ENCODE measurements at regions not wholly inside any gene's neighbourhood (a gene's known extent, or its start where the extent isn't known, plus 50 kb on each side); places are given as distances from the start of the nearest gene placed in this dataset.

DNA sequence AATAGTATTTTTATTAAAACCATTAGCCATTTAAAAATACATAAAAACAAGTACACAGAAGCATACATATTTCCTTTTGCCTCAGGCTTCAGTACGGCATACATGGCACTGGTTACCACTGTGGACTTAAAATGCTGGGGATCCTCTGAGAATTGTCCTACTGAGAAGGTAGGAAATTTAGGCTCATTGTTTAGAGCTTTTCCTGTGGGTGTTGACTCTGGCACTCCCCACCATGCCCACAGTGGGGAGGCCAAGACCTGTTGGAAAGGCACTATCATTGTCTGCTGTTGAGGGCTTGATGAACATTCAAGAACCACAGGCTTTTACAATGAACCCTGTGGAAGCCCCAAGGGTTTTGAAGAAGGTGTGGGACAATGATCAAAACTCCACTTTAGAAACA, 473.4 kb downstream of the BTBD3 start:
- ChIA-PET CTCF (no interaction called here), POLR2A (no interaction called here)
- TF ChIP-seq L3MBTL2 (conservative IDR thresholded peaks at IDR 0.05) (no peak), HDGF (IDR thresholded peaks at IDR 0.05; ENCODE audit: borderline replicate concordance) (no peak), FOXM1 (IDR thresholded peaks at IDR 0.05; ENCODE audit: borderline replicate concordance) (no peak), TARDBP (IDR thresholded peaks at IDR 0.05) (no peak), ZNF384 (IDR thresholded peaks at IDR 0.05) (no peak), ELF4 (IDR thresholded peaks at IDR 0.05) (no peak), SUZ12 (IDR thresholded peaks at IDR 0.05) (no peak), FOXA1 (IDR thresholded peaks at IDR 0.05) (no peak), LEF1 (IDR thresholded peaks at IDR 0.05; ENCODE audit: borderline replicate concordance) (no peak), SP1 (IDR thresholded peaks at IDR 0.05) (no peak), CTBP1 (IDR thresholded peaks at IDR 0.05; ENCODE audit: borderline replicate concordance) (no peak), BHLHE40 (IDR thresholded peaks at IDR 0.05; ENCODE audit: borderline replicate concordance) (no peak), FOXK2 (IDR thresholded peaks at IDR 0.05) (no peak), ARNT (IDR thresholded peaks at IDR 0.05) (no peak), NFRKB (IDR thresholded peaks at IDR 0.05) (no peak)
- TF ChIP-seq, protein P1, sequence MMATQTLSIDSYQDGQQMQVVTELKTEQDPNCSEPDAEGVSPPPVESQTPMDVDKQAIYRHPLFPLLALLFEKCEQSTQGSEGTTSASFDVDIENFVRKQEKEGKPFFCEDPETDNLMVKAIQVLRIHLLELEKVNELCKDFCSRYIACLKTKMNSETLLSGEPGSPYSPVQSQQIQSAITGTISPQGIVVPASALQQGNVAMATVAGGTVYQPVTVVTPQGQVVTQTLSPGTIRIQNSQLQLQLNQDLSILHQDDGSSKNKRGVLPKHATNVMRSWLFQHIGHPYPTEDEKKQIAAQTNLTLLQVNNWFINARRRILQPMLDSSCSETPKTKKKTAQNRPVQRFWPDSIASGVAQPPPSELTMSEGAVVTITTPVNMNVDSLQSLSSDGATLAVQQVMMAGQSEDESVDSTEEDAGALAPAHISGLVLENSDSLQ (IDR thresholded peaks at IDR 0.05), result no peak
- DNase-seq (ENCODE audit: extremely low spot score), result no peak

DNA sequence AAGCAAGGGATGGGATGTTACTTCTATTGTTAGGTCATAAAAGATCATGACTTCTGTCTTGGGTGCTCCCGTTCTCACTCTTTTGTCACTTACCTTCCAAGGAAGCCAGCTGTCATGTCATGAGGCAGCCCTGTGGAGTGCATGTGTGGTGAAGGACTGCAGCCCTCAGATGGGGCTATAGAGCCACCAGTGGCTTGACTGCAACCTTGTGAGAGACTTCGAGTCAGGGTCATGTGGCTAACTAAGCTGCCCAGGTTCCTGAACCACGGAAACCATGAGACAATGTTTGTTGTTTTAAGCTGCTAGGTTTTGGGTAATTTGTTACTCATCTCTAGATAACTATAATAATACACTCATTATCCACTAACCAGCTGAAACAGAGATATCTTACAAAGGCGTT, 477.1 kb downstream of the BTBD3 start:
- TF ChIP-seq ARNT (IDR thresholded peaks at IDR 0.05) (no peak), ELF4 (IDR thresholded peaks at IDR 0.05) (no peak), NFRKB (IDR thresholded peaks at IDR 0.05) (no peak), SUZ12 (IDR thresholded peaks at IDR 0.05) (no peak), FOXA1 (IDR thresholded peaks at IDR 0.05) (no peak)
- no peak for DNase-seq (ENCODE audit: extremely low spot score)
- ChIA-PET POLR2A (no interaction called here), CTCF (no interaction called here)

DNA sequence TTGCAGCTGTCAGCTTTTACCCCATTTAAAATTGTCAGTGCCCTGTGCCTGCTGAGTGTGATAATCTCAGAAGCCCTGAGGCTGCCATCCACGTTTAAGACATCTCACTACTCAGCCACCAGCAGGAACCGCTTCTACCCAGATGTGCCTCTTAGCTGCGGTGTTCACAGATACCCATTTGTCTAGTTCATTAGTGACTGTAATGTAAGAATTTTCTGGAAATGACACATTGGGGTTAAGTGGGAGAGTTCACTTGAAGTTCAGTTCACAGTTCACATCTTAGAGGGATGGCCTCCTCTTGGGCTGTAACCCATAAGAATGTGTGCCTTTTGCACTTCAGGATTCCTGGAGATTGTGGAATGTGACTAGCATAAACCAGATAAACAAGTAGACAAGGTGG, 477.7 kb downstream of the BTBD3 start:
- no peak for DNase-seq (ENCODE audit: extremely low spot score)
- no peak for TF ChIP-seq ARNT (IDR thresholded peaks at IDR 0.05)
- no peak for TF ChIP-seq FOXA1 (IDR thresholded peaks at IDR 0.05)
- TF ChIP-seq SP1 (IDR thresholded peaks at IDR 0.05), result no peak
- TF ChIP-seq CTBP1 (IDR thresholded peaks at IDR 0.05; ENCODE audit: borderline replicate concordance), result no peak
- TF ChIP-seq, protein P1 (IDR thresholded peaks at IDR 0.05), result no peak
- no peak for TF ChIP-seq TARDBP (IDR thresholded peaks at IDR 0.05)
- no peak for TF ChIP-seq HDGF (IDR thresholded peaks at IDR 0.05; ENCODE audit: borderline replicate concordance)
- TF ChIP-seq L3MBTL2 (conservative IDR thresholded peaks at IDR 0.05), result no peak
- TF ChIP-seq NFRKB (IDR thresholded peaks at IDR 0.05), result no peak
- TF ChIP-seq LEF1 (IDR thresholded peaks at IDR 0.05; ENCODE audit: borderline replicate concordance), result no peak
- no peak for TF ChIP-seq ZNF384 (IDR thresholded peaks at IDR 0.05)
- no peak for TF ChIP-seq FOXK2 (IDR thresholded peaks at IDR 0.05)
- no peak for TF ChIP-seq SUZ12 (IDR thresholded peaks at IDR 0.05)
- no peak for TF ChIP-seq BHLHE40 (IDR thresholded peaks at IDR 0.05; ENCODE audit: borderline replicate concordance)
- TF ChIP-seq ELF4 (IDR thresholded peaks at IDR 0.05), result no peak
- TF ChIP-seq FOXM1 (IDR thresholded peaks at IDR 0.05; ENCODE audit: borderline replicate concordance), result no peak
- CTCF ChIA-PET, result no interaction called here
- POLR2A ChIA-PET, result no interaction called here

DNA sequence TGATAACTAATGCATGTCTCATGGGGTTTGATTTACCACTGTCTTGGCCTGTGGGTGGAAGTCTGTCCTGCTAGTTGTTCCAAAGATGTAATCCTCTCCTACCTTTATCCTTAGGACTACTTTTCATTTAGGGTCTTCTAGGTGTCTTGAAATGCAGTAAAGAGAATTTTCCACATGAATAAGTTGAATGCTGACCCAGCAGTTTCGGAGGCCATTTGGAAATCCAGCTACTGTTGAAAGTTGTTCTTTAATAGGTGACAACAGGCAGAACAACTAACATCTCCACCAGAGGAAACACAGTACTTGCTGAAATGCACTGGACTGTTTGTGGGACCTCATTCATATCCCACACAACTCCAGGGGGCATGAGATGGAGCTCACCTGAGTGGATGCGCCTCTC, 478.1 kb downstream of the BTBD3 start:
- DNase-seq (ENCODE audit: extremely low spot score), result no peak
- TF ChIP-seq L3MBTL2 (conservative IDR thresholded peaks at IDR 0.05), result no peak
- no peak for TF ChIP-seq LEF1 (IDR thresholded peaks at IDR 0.05; ENCODE audit: borderline replicate concordance)
- no peak for TF ChIP-seq SP1 (IDR thresholded peaks at IDR 0.05)
- no peak for TF ChIP-seq HDGF (IDR thresholded peaks at IDR 0.05; ENCODE audit: borderline replicate concordance)
- TF ChIP-seq FOXA1 (IDR thresholded peaks at IDR 0.05), result no peak
- no peak for TF ChIP-seq TARDBP (IDR thresholded peaks at IDR 0.05)
- no peak for TF ChIP-seq SUZ12 (IDR thresholded peaks at IDR 0.05)
- TF ChIP-seq ZNF384 (IDR thresholded peaks at IDR 0.05), result no peak
- no peak for TF ChIP-seq FOXK2 (IDR thresholded peaks at IDR 0.05)
- no peak for TF ChIP-seq BHLHE40 (IDR thresholded peaks at IDR 0.05; ENCODE audit: borderline replicate concordance)
- no peak for TF ChIP-seq ARNT (IDR thresholded peaks at IDR 0.05)
- TF ChIP-seq NFRKB (IDR thresholded peaks at IDR 0.05), result no peak
- TF ChIP-seq FOXM1 (IDR thresholded peaks at IDR 0.05; ENCODE audit: borderline replicate concordance), result no peak
- no peak for TF ChIP-seq CTBP1 (IDR thresholded peaks at IDR 0.05; ENCODE audit: borderline replicate concordance)
- no peak for TF ChIP-seq ELF4 (IDR thresholded peaks at IDR 0.05)
- ChIA-PET CTCF (no interaction called here), POLR2A (no interaction called here)

DNA sequence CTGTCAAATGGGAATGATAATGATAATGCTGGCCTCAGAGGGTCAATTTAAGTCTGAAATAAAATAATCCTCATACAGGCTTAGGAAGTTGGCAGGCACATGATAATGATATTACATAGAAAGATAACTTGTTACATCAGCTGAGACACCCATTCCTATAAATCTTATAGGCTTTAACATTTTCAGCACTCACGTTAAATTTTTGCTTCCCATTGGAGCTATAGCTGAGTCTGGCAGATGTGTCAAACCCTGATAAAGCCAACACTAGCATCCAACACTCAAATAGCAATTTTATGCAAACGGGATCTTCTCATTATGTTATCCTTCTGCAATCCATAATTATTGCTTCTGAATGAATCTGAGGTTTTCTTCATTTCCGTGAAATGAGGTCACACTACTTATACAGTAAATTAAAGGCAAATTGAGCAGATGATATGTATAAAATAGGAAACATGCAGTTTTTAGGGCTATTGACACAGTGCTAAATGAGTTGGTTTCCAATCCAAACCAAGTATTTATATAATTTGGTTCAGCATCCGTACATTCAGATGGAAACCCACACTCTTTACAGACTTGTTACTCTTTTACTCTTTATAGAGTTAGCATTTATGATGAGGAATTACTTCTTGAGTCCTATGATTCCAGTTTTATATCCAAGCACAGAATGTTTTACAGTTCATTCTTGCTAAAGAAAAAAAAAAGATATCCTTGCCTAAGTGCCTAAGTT, 481.6 kb downstream of the BTBD3 start:
- POLR2A ChIA-PET, result no interaction called here
- TF ChIP-seq BHLHE40 (IDR thresholded peaks at IDR 0.05; ENCODE audit: borderline replicate concordance) (no peak), LEF1 (IDR thresholded peaks at IDR 0.05; ENCODE audit: borderline replicate concordance) (no peak), NFRKB (IDR thresholded peaks at IDR 0.05) (no peak), TARDBP (IDR thresholded peaks at IDR 0.05) (no peak)
- CTCF ChIA-PET, result interaction anchor here (0.6 kb wide), 1 partner anchor 856 kb away, joined by 3 read pairs; no protein-coding TSS in a partner anchor
- no peak for DNase-seq (ENCODE audit: extremely low spot score)

DNA sequence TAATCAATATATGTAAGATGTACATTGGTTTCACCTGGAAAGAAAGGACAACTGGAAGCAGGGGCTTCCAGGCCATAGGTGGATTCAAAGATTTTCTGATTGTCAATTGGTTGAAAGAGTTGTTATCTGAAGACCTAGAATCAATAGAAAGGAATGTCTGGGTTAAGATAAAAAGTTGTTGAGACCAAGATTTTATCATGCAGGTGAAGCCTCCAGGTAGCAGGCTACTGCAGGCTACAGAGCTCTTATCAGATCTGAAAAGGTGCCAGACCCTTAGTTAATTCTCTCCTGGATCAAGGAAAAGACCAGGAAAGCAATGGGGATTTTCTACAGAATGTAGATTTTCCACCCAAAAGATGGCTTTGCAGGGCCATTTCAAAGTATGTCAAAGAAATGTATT, 487.2 kb downstream of the BTBD3 start:
- POLR2A ChIA-PET, result no interaction called here
- no peak for DNase-seq (ENCODE audit: extremely low spot score)
- CTCF ChIA-PET, result no interaction called here
- TF ChIP-seq ELF4 (IDR thresholded peaks at IDR 0.05) (no peak), TARDBP (IDR thresholded peaks at IDR 0.05) (no peak), L3MBTL2 (conservative IDR thresholded peaks at IDR 0.05) (no peak)

DNA sequence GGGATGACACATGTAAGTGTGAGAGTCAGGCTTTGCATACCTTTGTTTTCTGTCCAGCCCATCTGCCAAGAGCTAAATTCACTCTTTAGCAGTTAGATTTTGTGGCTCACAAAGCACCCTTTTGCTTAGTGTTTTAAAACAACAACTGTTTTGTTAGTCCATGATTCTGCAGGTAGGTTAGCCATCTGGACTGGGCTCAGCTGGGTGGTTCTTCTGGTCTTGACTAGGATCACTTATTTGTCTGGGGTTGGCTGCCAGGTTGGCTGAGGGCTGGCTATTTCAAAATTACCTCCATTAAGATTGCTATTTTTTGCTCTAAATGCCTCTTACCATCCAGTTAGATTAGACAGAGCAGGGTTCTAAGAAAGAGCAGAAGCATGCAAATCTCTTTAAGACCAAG, 489.3 kb downstream of the BTBD3 start:
- POLR2A ChIA-PET, result no interaction called here
- CTCF ChIA-PET, result interaction anchor here (0.6 kb wide), 1 partner anchor 734 kb away, joined by 3 read pairs; no protein-coding TSS in a partner anchor
- no peak for TF ChIP-seq LEF1 (IDR thresholded peaks at IDR 0.05; ENCODE audit: borderline replicate concordance)
- TF ChIP-seq L3MBTL2 (conservative IDR thresholded peaks at IDR 0.05), result no peak
- TF ChIP-seq FOXA1 (IDR thresholded peaks at IDR 0.05), result no peak
- no peak for DNase-seq (ENCODE audit: extremely low spot score)

All from HEK293T (cell line).